Astrocyte of the hippocampus (primary cell): ENCODE measurements at regions not wholly inside any gene's neighbourhood (a gene's known extent, or its start where the extent isn't known, plus 50 kb on each side); places are given as distances from the start of the nearest gene placed in this dataset.
"Not testable (repeated sequence)": the region's sequence is repeated elsewhere in the genome, so short reads cannot be mapped to it uniquely, and the experiment has no call there.

ENCODE experiments used
- DNase-seq: peaks from one replicate; pipeline ENCODE4 v3.0.0; 2011; ENCODE audit warnings: low read depth, low spot score

GRCh38 chr6:14477559-14477958, 360.0 kb downstream of the CD83 start:
- DNase-seq = no peak

- DNase-seq = no peak
Measured at GRCh38 chr6:14478381-14479225, 361.0 kb downstream of the CD83 start.

- DNase-seq = not testable (repeated sequence)
Measured at GRCh38 chr6:14481946-14482345, 364.4 kb downstream of the CD83 start.

- no peak for DNase-seq
Measured at GRCh38 chr6:14487625-14488024, 370.1 kb downstream of the CD83 start.

- no peak for DNase-seq
Measured at GRCh38 chr6:14488180-14488579, 370.6 kb downstream of the CD83 start.

GRCh38 chr6:14489445-14489844, 371.9 kb downstream of the CD83 start:
- DNase-seq = no peak

- DNase-seq = no peak
Measured at GRCh38 chr6:14498748-14499147, 381.2 kb downstream of the CD83 start.

- DNase-seq = no peak
Measured at GRCh38 chr6:14499309-14499708, 381.7 kb downstream of the CD83 start.

GRCh38 chr6:14499841-14500240, 382.3 kb downstream of the CD83 start:
- peak; percentile 95 for DNase-seq

- DNase-seq = no peak
Measured at GRCh38 chr6:14500809-14501208, 383.2 kb downstream of the CD83 start.

- DNase-seq = peak; percentile 71
Measured at GRCh38 chr6:14501240-14501639, 383.7 kb downstream of the CD83 start.

- no peak for DNase-seq
Measured at GRCh38 chr6:14501914-14502313, 384.3 kb downstream of the CD83 start.

- no peak for DNase-seq
Measured at GRCh38 chr6:14502551-14502950, 385.0 kb downstream of the CD83 start.

- DNase-seq = no peak
Measured at GRCh38 chr6:14505401-14505800, 387.8 kb downstream of the CD83 start.

GRCh38 chr6:14506656-14507246, 389.2 kb downstream of the CD83 start:
- no peak for DNase-seq

- DNase-seq = no peak
Measured at GRCh38 chr6:14509120-14509519, 391.5 kb downstream of the CD83 start.

GRCh38 chr6:14510038-14510437, 392.5 kb downstream of the CD83 start:
- no peak for DNase-seq

- no peak for DNase-seq
Measured at GRCh38 chr6:14511061-14511586, 393.6 kb downstream of the CD83 start.

GRCh38 chr6:14512246-14512645, 394.7 kb downstream of the CD83 start:
- DNase-seq = no peak

- DNase-seq = peak; percentile 25
Measured at GRCh38 chr6:14513496-14514393, 396.2 kb downstream of the CD83 start.

- no peak for DNase-seq
Measured at GRCh38 chr6:14516956-14517355, 399.4 kb downstream of the CD83 start.

- DNase-seq = peak; percentile 52
Measured at GRCh38 chr6:14517516-14518105, 400.0 kb downstream of the CD83 start.
